ENCODE measurements at regions not wholly inside any gene's neighbourhood (a gene's known extent, or its start where the extent isn't known, plus 50 kb on each side); places are given as distances from the start of the nearest gene placed in this dataset.

GRCh38 chr3:35045118-35045517 is 594.2 kb upstream of the ARPP21 start:
- no peak overlapping the region for H3K9ac ChIP-seq (ENCODE audit: low read length)
- no peaks in the 10 kb centered on the region for H4K20me1 ChIP-seq (ENCODE audit: insufficient read depth, low read length)
- H3K36me3 ChIP-seq (replicated peaks; ENCODE audit: low read depth, low read length): no peaks in the 10 kb centered on the region
- no peaks in the 10 kb centered on the region for H3K27me3 ChIP-seq (ENCODE audit: low read depth, low read length)
- no peaks in the 10 kb centered on the region for H3K79me2 ChIP-seq (ENCODE audit: low read length)
- H2AFZ ChIP-seq (ENCODE audit: low read depth, low read length): peak overlapping the region; percentile 26; the same call in 1 of the 2 replicates
- H3K27ac ChIP-seq (ENCODE audit: low read length): no peak overlapping the region
- no peak overlapping the region for H3K4me3 ChIP-seq (ENCODE audit: low read length)
- H3K4me1 ChIP-seq (ENCODE audit: low read length): no peaks in the 10 kb centered on the region
- no peak for TF ChIP-seq EZH2phosphoT487 (IDR thresholded peaks at IDR 0.05; ENCODE audit: low read depth)
- TF ChIP-seq, protein P1, sequence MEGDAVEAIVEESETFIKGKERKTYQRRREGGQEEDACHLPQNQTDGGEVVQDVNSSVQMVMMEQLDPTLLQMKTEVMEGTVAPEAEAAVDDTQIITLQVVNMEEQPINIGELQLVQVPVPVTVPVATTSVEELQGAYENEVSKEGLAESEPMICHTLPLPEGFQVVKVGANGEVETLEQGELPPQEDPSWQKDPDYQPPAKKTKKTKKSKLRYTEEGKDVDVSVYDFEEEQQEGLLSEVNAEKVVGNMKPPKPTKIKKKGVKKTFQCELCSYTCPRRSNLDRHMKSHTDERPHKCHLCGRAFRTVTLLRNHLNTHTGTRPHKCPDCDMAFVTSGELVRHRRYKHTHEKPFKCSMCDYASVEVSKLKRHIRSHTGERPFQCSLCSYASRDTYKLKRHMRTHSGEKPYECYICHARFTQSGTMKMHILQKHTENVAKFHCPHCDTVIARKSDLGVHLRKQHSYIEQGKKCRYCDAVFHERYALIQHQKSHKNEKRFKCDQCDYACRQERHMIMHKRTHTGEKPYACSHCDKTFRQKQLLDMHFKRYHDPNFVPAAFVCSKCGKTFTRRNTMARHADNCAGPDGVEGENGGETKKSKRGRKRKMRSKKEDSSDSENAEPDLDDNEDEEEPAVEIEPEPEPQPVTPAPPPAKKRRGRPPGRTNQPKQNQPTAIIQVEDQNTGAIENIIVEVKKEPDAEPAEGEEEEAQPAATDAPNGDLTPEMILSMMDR (IDR thresholded peaks at IDR 0.05; ENCODE audit: low read depth, low read length): no peak
- H3K9me3 ChIP-seq (ENCODE audit: insufficient read depth, low read length): no peaks in the 10 kb centered on the region
- H3K4me2 ChIP-seq (ENCODE audit: low read length): no peak overlapping the region

DNA sequence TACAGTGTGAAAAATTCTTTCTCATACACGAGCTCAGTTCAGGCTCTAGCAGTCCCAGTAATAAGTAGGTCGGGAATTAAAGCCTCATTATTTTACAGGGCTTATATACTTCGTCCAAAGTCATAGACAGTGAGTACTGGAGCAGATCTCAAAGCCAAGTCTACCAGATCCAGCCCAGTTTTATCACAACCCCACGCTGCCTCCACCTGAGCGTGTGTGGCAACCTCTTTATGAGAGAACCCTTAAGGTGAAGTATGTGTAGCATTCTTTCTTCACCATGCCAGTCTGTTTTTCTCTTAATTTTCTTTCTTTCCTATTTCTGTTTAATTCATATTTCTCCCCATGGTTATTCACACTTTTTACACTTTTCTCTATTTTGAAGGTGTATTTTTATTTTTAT is 574.6 kb upstream of the ARPP21 start:
- H3K27me3 ChIP-seq (ENCODE audit: low read depth, low read length): no peaks in the 10 kb centered on the region
- no peaks in the 10 kb centered on the region for H3K36me3 ChIP-seq (replicated peaks; ENCODE audit: low read depth, low read length)
- H3K9ac ChIP-seq (ENCODE audit: low read length): no peak overlapping the region
- no peak overlapping the region for H2AFZ ChIP-seq (ENCODE audit: low read depth, low read length)
- H3K79me2 ChIP-seq (ENCODE audit: low read length): no peaks in the 10 kb centered on the region
- no peak overlapping the region for H3K27ac ChIP-seq (ENCODE audit: low read length)
- no peak overlapping the region for H3K4me2 ChIP-seq (ENCODE audit: low read length)
- no peaks in the 10 kb centered on the region for H3K9me3 ChIP-seq (ENCODE audit: insufficient read depth, low read length)
- no peaks in the 10 kb centered on the region for H3K4me1 ChIP-seq (ENCODE audit: low read length)
- no peak overlapping the region for H3K4me3 ChIP-seq (ENCODE audit: low read length)
- no peaks in the 10 kb centered on the region for H4K20me1 ChIP-seq (ENCODE audit: insufficient read depth, low read length)
- TF ChIP-seq, protein P1 (IDR thresholded peaks at IDR 0.05; ENCODE audit: low read depth, low read length): no peak
- TF ChIP-seq EZH2phosphoT487 (IDR thresholded peaks at IDR 0.05; ENCODE audit: low read depth): no peak

DNA sequence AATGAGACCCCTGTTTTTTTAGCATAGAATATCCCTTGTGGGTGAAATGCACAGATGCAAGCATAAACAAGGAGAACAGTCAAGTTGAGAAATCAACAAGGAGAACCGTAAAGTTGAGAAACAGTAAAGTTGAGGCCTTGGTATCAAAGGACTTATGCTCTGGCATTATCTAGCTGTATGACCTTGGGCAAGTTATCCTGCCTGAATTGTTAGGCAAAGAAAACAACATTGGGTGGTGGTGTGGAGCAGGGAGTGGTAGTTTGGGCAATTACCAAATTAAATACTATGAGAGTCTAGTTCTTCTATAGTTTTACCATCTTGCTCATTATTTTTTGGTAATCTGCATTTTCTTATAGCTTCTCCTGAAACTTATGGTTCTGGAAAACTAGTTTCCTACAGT is 573.4 kb upstream of the ARPP21 start:
- H3K9ac ChIP-seq (ENCODE audit: low read length): no peak overlapping the region
- H4K20me1 ChIP-seq (ENCODE audit: insufficient read depth, low read length): no peaks in the 10 kb centered on the region
- no peaks in the 10 kb centered on the region for H3K79me2 ChIP-seq (ENCODE audit: low read length)
- no peaks in the 10 kb centered on the region for H3K36me3 ChIP-seq (replicated peaks; ENCODE audit: low read depth, low read length)
- TF ChIP-seq, protein P1 (IDR thresholded peaks at IDR 0.05; ENCODE audit: low read depth, low read length): no peak
- no peak for TF ChIP-seq EZH2phosphoT487 (IDR thresholded peaks at IDR 0.05; ENCODE audit: low read depth)
- H3K27me3 ChIP-seq (ENCODE audit: low read depth, low read length): no peaks in the 10 kb centered on the region
- no peak overlapping the region for H3K4me2 ChIP-seq (ENCODE audit: low read length)
- no peak overlapping the region for H2AFZ ChIP-seq (ENCODE audit: low read depth, low read length)
- H3K4me1 ChIP-seq (ENCODE audit: low read length): no peaks in the 10 kb centered on the region
- H3K27ac ChIP-seq (ENCODE audit: low read length): no peak overlapping the region
- no peaks in the 10 kb centered on the region for H3K9me3 ChIP-seq (ENCODE audit: insufficient read depth, low read length)
- H3K4me3 ChIP-seq (ENCODE audit: low read length): no peak overlapping the region

GRCh38 chr3:35067750-35068149 is 571.6 kb upstream of the ARPP21 start:
- Histone ChIP-seq H3K79me2 (ENCODE audit: low read length) (no peaks in the 10 kb centered on the region), H3K4me1 (ENCODE audit: low read length) (no peaks in the 10 kb centered on the region), H3K4me3 (ENCODE audit: low read length) (no peak overlapping the region), H3K9me3 (ENCODE audit: insufficient read depth, low read length) (no peaks in the 10 kb centered on the region), H2AFZ (ENCODE audit: low read depth, low read length) (no peak overlapping the region), H3K27me3 (ENCODE audit: low read depth, low read length) (no peaks in the 10 kb centered on the region), H3K4me2 (ENCODE audit: low read length) (no peak overlapping the region), H4K20me1 (ENCODE audit: insufficient read depth, low read length) (no peaks in the 10 kb centered on the region), H3K36me3 (replicated peaks; ENCODE audit: low read depth, low read length) (no peaks in the 10 kb centered on the region), H3K27ac (ENCODE audit: low read length) (no peak overlapping the region), H3K9ac (ENCODE audit: low read length) (no peak overlapping the region)
- TF ChIP-seq EZH2phosphoT487 (IDR thresholded peaks at IDR 0.05; ENCODE audit: low read depth): no peak
- TF ChIP-seq, protein P1 (IDR thresholded peaks at IDR 0.05; ENCODE audit: low read depth, low read length): no peak
